ENCODE measurements at regions not wholly inside any gene's neighbourhood (a gene's known extent, or its start where the extent isn't known, plus 50 kb on each side); places are given as distances from the start of the nearest gene placed in this dataset.

GRCh38 chr12:19988001-19988400, 380.3 kb upstream of the PDE3A start:
- no peak for ATAC-seq
- TF ChIP-seq ZNF8 (CRISPR knock-in tag; IDR thresholded peaks at IDR 0.05), result no peak
- TF ChIP-seq TOX (CRISPR knock-in tag; IDR thresholded peaks at IDR 0.05; ENCODE audit: borderline replicate concordance), result no peak

GRCh38 chr12:19988459-19988873, 379.9 kb upstream of the PDE3A start:
- no peak for TF ChIP-seq BACH2 (CRISPR knock-in tag; IDR thresholded peaks at IDR 0.05; ENCODE audit: borderline replicate concordance)
- no peak for TF ChIP-seq ESRRG (CRISPR knock-in tag; IDR thresholded peaks at IDR 0.05)
- TF ChIP-seq PATZ1 (CRISPR knock-in tag; IDR thresholded peaks at IDR 0.05; ENCODE audit: borderline replicate concordance), result no peak
- no peak for TF ChIP-seq TSHZ2 (CRISPR knock-in tag; IDR thresholded peaks at IDR 0.05)
- TF ChIP-seq CREB5 (CRISPR knock-in tag; IDR thresholded peaks at IDR 0.05; ENCODE audit: low read depth), result no peak
- no peak for TF ChIP-seq GLIS3 (CRISPR knock-in tag; IDR thresholded peaks at IDR 0.05)
- no peak for TF ChIP-seq ZFP30 (CRISPR knock-in tag; IDR thresholded peaks at IDR 0.05)
- ATAC-seq, result peak; percentile 80

GRCh38 chr12:19988948-19989347, 379.4 kb upstream of the PDE3A start:
- ATAC-seq, result peak; percentile 63
- TF ChIP-seq TOX (CRISPR knock-in tag; IDR thresholded peaks at IDR 0.05; ENCODE audit: borderline replicate concordance) (no peak), SNAI2 (CRISPR knock-in tag; IDR thresholded peaks at IDR 0.05) (no peak), ZNF8 (CRISPR knock-in tag; IDR thresholded peaks at IDR 0.05) (no peak), ISL1 (CRISPR knock-in tag; IDR thresholded peaks at IDR 0.05) (peak; percentile 63)

- TF ChIP-seq ZNF565 (CRISPR knock-in tag; conservative IDR thresholded peaks at IDR 0.05; ENCODE audit: low read depth), result no peak
- ATAC-seq, result no peak
Observed at GRCh38 chr12:19991146-19991545, 377.2 kb upstream of the PDE3A start.

- no peak for ATAC-seq
Observed at GRCh38 chr12:19992311-19992710, 376.0 kb upstream of the PDE3A start.

More at GRCh38 chr12:19992311-19992710, 376.0 kb upstream of the PDE3A start:
- TF ChIP-seq POU6F1 (CRISPR knock-in tag; IDR thresholded peaks at IDR 0.05; ENCODE audit: borderline replicate concordance, low read depth) (no peak), CSDC2 (CRISPR knock-in tag; IDR thresholded peaks at IDR 0.05) (no peak), ZNF70 (CRISPR knock-in tag; IDR thresholded peaks at IDR 0.05) (no peak), CREB5 (CRISPR knock-in tag; IDR thresholded peaks at IDR 0.05; ENCODE audit: low read depth) (no peak), CSRNP3 (CRISPR knock-in tag; IDR thresholded peaks at IDR 0.05) (no peak), ZC3H10 (CRISPR knock-in tag; IDR thresholded peaks at IDR 0.05) (no peak), TSHZ2 (CRISPR knock-in tag; IDR thresholded peaks at IDR 0.05) (no peak), RARB (CRISPR knock-in tag; IDR thresholded peaks at IDR 0.05) (no peak), ZNF8 (CRISPR knock-in tag; IDR thresholded peaks at IDR 0.05) (no peak), BACH2 (CRISPR knock-in tag; IDR thresholded peaks at IDR 0.05; ENCODE audit: borderline replicate concordance) (no peak)

Data from SK-N-SH treated with all-trans-retinoic acid at 6 μM for 48 hours (cell line).